Duodenal mucosa (tissue), 2 donors: ENCODE measurements at regions not wholly inside any gene's neighbourhood (a gene's known extent, or its start where the extent isn't known, plus 50 kb on each side); places are given as distances from the start of the nearest gene placed in this dataset.

Experiments
- H3K27ac ChIP-seq: one replicate; pipeline ENCODE4 v1.7.0; 2013; ENCODE audit warnings: low read depth, low read length
- H3K27me3 ChIP-seq, 2 donors: one replicate each; pipeline ENCODE4 v1.7.0; 2013; ENCODE audit warnings: low read length in 2 of 2, control low read depth in 1 of 2; ENCODE audit not compliant: insufficient read depth in 2 of 2, control insufficient read depth in 1 of 2
- H3K36me3 ChIP-seq, 2 donors: one replicate each; pipeline ENCODE4 v1.7.0; 2013; ENCODE audit warnings: low read length in 2 of 2, control low read depth in 1 of 2; ENCODE audit not compliant: insufficient read depth in 2 of 2, control insufficient read depth in 1 of 2
- H3K4me1 ChIP-seq, 2 donors: one replicate each; pipeline ENCODE4 v1.7.0; 2013; ENCODE audit warnings: low read length in 2 of 2, control low read depth in 1 of 2; ENCODE audit not compliant: insufficient read depth in 2 of 2, control insufficient read depth in 1 of 2
- H3K4me3 ChIP-seq, 2 donors: one replicate each; pipeline ENCODE4 v1.7.0; 2013; ENCODE audit warnings: low read length in 2 of 2, low read depth in 1 of 2
- H3K9ac ChIP-seq, 2 donors: one replicate each; pipeline ENCODE4 v1.7.0; 2013; ENCODE audit warnings: low read length in 2 of 2, low read depth in 1 of 2
- H3K9me3 ChIP-seq, 2 donors: one replicate each; pipeline ENCODE4 v1.7.0; 2013; ENCODE audit warnings: low read length in 2 of 2, control low read depth in 1 of 2; ENCODE audit not compliant: control insufficient read depth in 1 of 2

- H3K9me3 ChIP-seq, result peaks cover 3% of the 10 kb centered on the region in 2 donors
These were observed 1003.6 kb downstream of the CDH9 start for GRCh38 chr5:26034813-26035212.

GRCh38 chr5:26031481-26031880, 1006.9 kb downstream of the CDH9 start:
- H3K4me1 ChIP-seq, result no peaks in the 10 kb centered on the region
- H3K9ac ChIP-seq, result no peak overlapping the region
- H3K4me3 ChIP-seq, result no peak overlapping the region
- no peak overlapping the region for H3K27ac ChIP-seq
- no peaks in the 10 kb centered on the region for H3K36me3 ChIP-seq
- H3K27me3 ChIP-seq, result no peaks in the 10 kb centered on the region
- peaks cover 0 to 3% of the 10 kb centered on the region in 2 donors for H3K9me3 ChIP-seq

More at GRCh38 chr5:26034813-26035212, 1003.6 kb downstream of the CDH9 start:
- Histone ChIP-seq H3K27me3 (no peaks in the 10 kb centered on the region), H3K36me3 (no peaks in the 10 kb centered on the region), H3K4me1 (no peaks in the 10 kb centered on the region), H3K27ac (no peak overlapping the region), H3K4me3 (no peak overlapping the region), H3K9ac (no peak overlapping the region)

DNA sequence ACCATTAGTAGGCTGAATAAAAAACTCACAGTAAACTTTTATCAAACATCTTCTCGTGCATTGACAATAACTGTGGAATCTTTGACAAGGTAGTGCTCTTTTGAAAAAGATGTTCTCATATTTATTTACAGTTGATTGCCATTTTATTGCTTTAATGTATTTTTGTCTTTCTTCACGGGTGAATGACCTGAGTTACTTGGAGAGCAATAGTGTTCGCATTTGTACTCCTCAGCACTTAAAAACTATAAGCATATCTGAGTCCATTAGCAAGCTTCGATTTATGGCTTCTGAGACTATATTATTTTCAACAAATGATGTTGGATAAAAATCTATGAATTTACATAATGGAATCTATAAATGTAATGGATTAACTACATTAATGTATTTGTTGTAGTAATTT, 1012.3 kb downstream of the CDH9 start:
- Histone ChIP-seq H3K4me1 (no peaks in the 10 kb centered on the region), H3K36me3 (no peaks in the 10 kb centered on the region), H3K4me3 (no peak overlapping the region), H3K27ac (no peak overlapping the region), H3K9ac (no peak overlapping the region), H3K9me3 (peaks cover 2 to 7% of the 10 kb centered on the region in 2 donors), H3K27me3 (no peaks in the 10 kb centered on the region)

- H3K27ac ChIP-seq, result no peak overlapping the region
- peaks cover 2 to 7% of the 10 kb centered on the region in 2 donors for H3K9me3 ChIP-seq
- no peak overlapping the region for H3K9ac ChIP-seq
- H3K4me3 ChIP-seq, result no peak overlapping the region
- no peaks in the 10 kb centered on the region for H3K4me1 ChIP-seq
- H3K36me3 ChIP-seq, result no peaks in the 10 kb centered on the region
- H3K27me3 ChIP-seq, result no peaks in the 10 kb centered on the region
These were observed 1013.6 kb downstream of the CDH9 start for GRCh38 chr5:26024774-26025173.

GRCh38 chr5:26023361-26023760, 1015.0 kb downstream of the CDH9 start:
- no peaks in the 10 kb centered on the region for H3K4me1 ChIP-seq
- H3K4me3 ChIP-seq, result no peak overlapping the region
- H3K9me3 ChIP-seq, result peaks cover 2 to 7% of the 10 kb centered on the region in 2 donors
- no peak overlapping the region for H3K27ac ChIP-seq
- H3K36me3 ChIP-seq, result no peaks in the 10 kb centered on the region
- no peak overlapping the region for H3K9ac ChIP-seq
- no peaks in the 10 kb centered on the region for H3K27me3 ChIP-seq

DNA sequence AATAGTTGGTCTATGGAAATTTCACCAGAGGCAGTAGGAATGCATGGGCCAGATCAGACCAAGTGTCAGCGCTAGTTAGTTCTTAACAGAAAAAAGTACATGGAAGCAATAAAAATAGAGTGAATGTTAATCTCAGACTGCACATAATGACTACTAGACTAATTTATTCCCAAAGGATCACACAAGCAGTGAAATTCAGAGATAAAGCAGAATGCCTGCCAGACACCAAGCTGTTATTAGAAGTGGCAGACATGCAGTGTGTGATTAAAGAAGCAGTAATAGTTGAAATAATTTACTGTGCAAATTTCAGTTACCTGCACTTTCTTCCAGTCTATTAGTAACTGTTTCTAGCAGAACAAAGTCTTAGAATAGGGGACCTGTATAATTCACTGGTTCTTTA, 1024.2 kb downstream of the CDH9 start:
- H3K9me3 ChIP-seq, result peaks cover 5 to 6% of the 10 kb centered on the region in 2 donors
- no peaks in the 10 kb centered on the region for H3K4me1 ChIP-seq
- H3K27me3 ChIP-seq, result no peaks in the 10 kb centered on the region
- H3K9ac ChIP-seq, result no peak overlapping the region
- no peak overlapping the region for H3K4me3 ChIP-seq
- H3K36me3 ChIP-seq, result no peaks in the 10 kb centered on the region
- H3K27ac ChIP-seq, result no peak overlapping the region

GRCh38 chr5:26012078-26012477, 1026.3 kb downstream of the CDH9 start:
- Histone ChIP-seq H3K4me1 (no peaks in the 10 kb centered on the region), H3K27ac (no peak overlapping the region), H3K4me3 (no peak overlapping the region), H3K27me3 (no peaks in the 10 kb centered on the region), H3K9ac (no peak overlapping the region), H3K36me3 (no peaks in the 10 kb centered on the region), H3K9me3 (peaks cover 7% of the 10 kb centered on the region in 2 donors)

GRCh38 chr5:26009742-26010141, 1028.6 kb downstream of the CDH9 start:
- Histone ChIP-seq H3K27ac (no peak overlapping the region), H3K27me3 (no peaks in the 10 kb centered on the region), H3K4me3 (no peak overlapping the region), H3K4me1 (no peaks in the 10 kb centered on the region), H3K9me3 (peaks cover 2 to 5% of the 10 kb centered on the region in 2 donors), H3K9ac (no peak overlapping the region), H3K36me3 (no peaks in the 10 kb centered on the region)

- H3K9me3 ChIP-seq, result peaks cover 4 to 5% of the 10 kb centered on the region in 2 donors
These were observed 1034.4 kb downstream of the CDH9 start for GRCh38 chr5:26003966-26004365.

DNA sequence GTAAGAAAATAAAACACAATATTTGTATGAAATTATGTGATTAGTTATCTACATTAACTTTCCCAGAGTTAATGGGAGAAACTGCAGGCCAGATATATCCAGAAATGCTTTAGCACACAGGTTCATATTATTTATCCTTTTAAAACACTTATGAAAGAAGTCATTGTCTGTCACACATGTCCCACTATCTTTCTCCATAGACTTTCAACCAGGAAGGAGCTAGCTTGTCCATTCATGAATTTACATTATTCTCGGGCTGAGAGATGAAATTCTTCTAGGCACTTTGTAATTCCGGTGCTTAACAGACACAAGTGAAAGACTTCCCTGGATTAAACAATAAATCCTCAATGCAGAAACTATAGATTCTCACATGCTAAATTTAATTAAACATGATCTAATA, 1043.2 kb downstream of the CDH9 start:
- no peak overlapping the region for H3K4me3 ChIP-seq
- no peaks in the 10 kb centered on the region for H3K4me1 ChIP-seq
- no peaks in the 10 kb centered on the region for H3K36me3 ChIP-seq
- no peaks in the 10 kb centered on the region for H3K27me3 ChIP-seq
- H3K9ac ChIP-seq, result no peak overlapping the region
- no peak overlapping the region for H3K27ac ChIP-seq
- peaks cover 4 to 18% of the 10 kb centered on the region in 2 donors for H3K9me3 ChIP-seq

More at GRCh38 chr5:26003966-26004365, 1034.4 kb downstream of the CDH9 start:
- Histone ChIP-seq H3K36me3 (no peaks in the 10 kb centered on the region), H3K27me3 (no peaks in the 10 kb centered on the region), H3K9ac (no peak overlapping the region), H3K4me3 (no peak overlapping the region), H3K27ac (no peak overlapping the region), H3K4me1 (no peaks in the 10 kb centered on the region)

DNA sequence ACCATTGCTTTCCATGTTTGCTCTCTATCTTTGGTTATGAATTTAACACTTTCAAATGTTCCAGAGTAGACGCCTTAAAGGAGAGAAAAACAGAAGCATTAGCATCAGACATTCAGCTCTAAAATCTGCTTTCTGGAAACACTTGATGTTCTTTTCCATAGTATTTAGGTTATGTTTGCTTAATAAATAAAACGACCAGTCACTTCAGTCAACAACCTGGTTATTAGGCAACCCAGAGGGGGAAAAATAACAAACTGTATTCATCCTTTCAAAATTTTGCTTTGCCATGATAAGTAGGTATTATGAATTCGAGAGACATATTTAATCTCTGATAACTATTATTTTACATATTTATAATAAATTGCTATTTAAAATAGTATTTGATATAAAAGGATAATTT, 1044.7 kb downstream of the CDH9 start:
- Histone ChIP-seq H3K27ac (no peak overlapping the region), H3K4me3 (no peak overlapping the region), H3K4me1 (no peaks in the 10 kb centered on the region), H3K9ac (no peak overlapping the region), H3K27me3 (no peaks in the 10 kb centered on the region), H3K9me3 (peaks cover 4 to 19% of the 10 kb centered on the region in 2 donors), H3K36me3 (no peaks in the 10 kb centered on the region)
